CD14-positive monocyte (primary cell): ENCODE measurements at regions not wholly inside any gene's neighbourhood (a gene's known extent, or its start where the extent isn't known, plus 50 kb on each side); places are given as distances from the start of the nearest gene placed in this dataset.

Experiments
- DNase-seq, 3 donors: peaks; one replicate each; pipeline ENCODE4 v3.0.0-alpha.2; 2011 to 2022
- H2AFZ ChIP-seq: 2 replicates; pipeline ENCODE4 v1.6.0; 2012; ENCODE audit warnings: mild to moderate bottlenecking, low read depth, low read length, inconsistent platforms; ENCODE audit not compliant: insufficient read depth, poor library complexity, severe bottlenecking
- H3K27ac ChIP-seq, 2 donors: 1 replicate in 1 of 2; 2 replicates in 1 of 2; pipeline ENCODE4 v1.5.1; 2012 to 2013; ENCODE audit warnings: low read length in 2 of 2, control low read depth in 1 of 2, inconsistent platforms in 1 of 2, low read depth in 1 of 2, mild to moderate bottlenecking in 1 of 2
- H3K27me3 ChIP-seq, 2 donors: one replicate each; pipeline versions ENCODE4 v1.6.0 to v1.6.1; 2011 to 2013; ENCODE audit warnings: low read length in 2 of 2; ENCODE audit not compliant: control insufficient read depth in 2 of 2, insufficient read depth in 2 of 2
- H3K36me3 ChIP-seq, 2 donors: replicated peaks in 1 of 2; 1 replicate in 1 of 2; 2 replicates in 1 of 2; pipeline versions ENCODE4 v1.5.1 to v1.6.1; 2012 to 2013; ENCODE audit warnings: low read length in 2 of 2, control low read depth in 1 of 2, inconsistent platforms in 1 of 2, mild to moderate bottlenecking in 1 of 2; ENCODE audit not compliant: insufficient read depth in 2 of 2, control insufficient read depth in 1 of 2
- H3K4me1 ChIP-seq, 2 donors: 1 replicate in 1 of 2; 2 replicates in 1 of 2; pipeline versions ENCODE4 v1.5.1 to v1.6.1; 2012 to 2013; ENCODE audit warnings: low read length in 2 of 2, control low read depth in 1 of 2, inconsistent platforms in 1 of 2, mild to moderate bottlenecking in 1 of 2, moderate library complexity in 1 of 2; ENCODE audit not compliant: insufficient read depth in 2 of 2, control insufficient read depth in 1 of 2
- H3K4me2 ChIP-seq: replicated peaks from 2 replicates; pipeline ENCODE3; 2012; ENCODE audit warnings: low read length, moderate library complexity, mild to moderate bottlenecking; ENCODE audit not compliant: poor library complexity, severe bottlenecking; ENCODE audit errors: extremely low read depth
- H3K4me3 ChIP-seq, 3 experiments: fragments of 200-600 bp in 1 of 3; sonication (generic) in 1 of 3; replicated peaks in 1 of 3; 1 replicate in 2 of 3; 2 replicates in 1 of 3; pipeline ENCODE4 v1.5.1; 2011 to 2013; ENCODE audit warnings: low read length in 3 of 3, mild to moderate bottlenecking in 3 of 3, control low read depth in 2 of 3, low read depth in 2 of 3, inconsistent platforms in 1 of 3, moderate library complexity in 1 of 3
- H3K79me2 ChIP-seq: 2 replicates; pipeline ENCODE4 v1.6.0; 2012; ENCODE audit warnings: mild to moderate bottlenecking, control low read depth, inconsistent platforms, low read length, moderate library complexity; ENCODE audit not compliant: insufficient read depth
- H3K9ac ChIP-seq: 2 replicates; pipeline ENCODE4 v1.6.0; 2017; ENCODE audit warnings: low read length, mild to moderate bottlenecking; ENCODE audit not compliant: insufficient read depth, poor library complexity, severe bottlenecking
- H3K9me3 ChIP-seq, 2 donors: replicated peaks in 1 of 2; 1 replicate in 1 of 2; 2 replicates in 1 of 2; pipeline versions ENCODE4 v1.5.1 to v1.6.1; 2012 to 2013; ENCODE audit warnings: low read length in 2 of 2, control low read depth in 1 of 2; ENCODE audit not compliant: control insufficient read depth in 1 of 2, insufficient read depth in 1 of 2
- H4K20me1 ChIP-seq: 2 replicates; pipeline ENCODE4 v1.6.0; 2012; ENCODE audit warnings: mild to moderate bottlenecking, low read length, control low read depth, moderate library complexity; ENCODE audit not compliant: insufficient read depth
- H3K27ac Mint-ChIP-seq, 7 donors: one replicate each; pipeline ENCODE4 v1.8.0; 2020; ENCODE audit warnings: mild to moderate bottlenecking in 7 of 7, mixed read lengths in 7 of 7, moderate library complexity in 6 of 7, inconsistent platforms in 2 of 7
- H3K27me3 Mint-ChIP-seq, 3 donors: one replicate each; pipeline ENCODE4 v1.8.0; 2021 to 2022; ENCODE audit warnings: low read depth in 3 of 3, mild to moderate bottlenecking in 3 of 3, mixed read lengths in 3 of 3, moderate library complexity in 3 of 3, inconsistent platforms in 1 of 3
- H3K36me3 Mint-ChIP-seq, 2 donors: one replicate each; pipeline ENCODE4 v1.8.0; 2020; ENCODE audit warnings: mixed read lengths in 2 of 2, inconsistent platforms in 1 of 2, mild to moderate bottlenecking in 1 of 2
- H3K4me1 Mint-ChIP-seq: one replicate; pipeline ENCODE4 v1.8.0; 2020; ENCODE audit warnings: mild to moderate bottlenecking, mixed read lengths
- H3K4me3 Mint-ChIP-seq, 2 donors: one replicate each; pipeline ENCODE4 v1.8.0; 2020; ENCODE audit warnings: mild to moderate bottlenecking in 2 of 2, mixed read lengths in 2 of 2, moderate library complexity in 1 of 2
- H3K9me3 Mint-ChIP-seq, 7 donors: one replicate each; pipeline ENCODE4 v1.8.0; 2020 to 2022; ENCODE audit warnings: mixed read lengths in 7 of 7, mild to moderate bottlenecking in 6 of 7, moderate library complexity in 6 of 7, inconsistent platforms in 2 of 7
- CTCF ChIP-seq: fragments of 200-600 bp; IDR thresholded peaks from one replicate; pipeline ENCODE4 v1.8.0; 2022; ENCODE audit warnings: antibody characterized with exemption, mild to moderate bottlenecking
- WGBS: methylation state at CpG from one replicate; pipeline ENCODE4 v1.1.5; 2013; ENCODE audit warnings: missing lambda C conversion rate; ENCODE audit not compliant: insufficient coverage; 5-methylcytosine and 5-hydroxymethylcytosine counted together
- intact Hi-C, 2 donors: fragments of 100-400 bp; cut with micrococcal nuclease; formaldehyde crosslinking; loops; one replicate each; pipeline versions ENCODE4 v1.15.0 to v1.15.1; 2023

- TF ChIP-seq CTCF, result no peak
- Histone ChIP-seq H2AFZ (no peak overlapping the region), H3K9ac (no peak overlapping the region), H3K4me3 (no peak overlapping the region), H3K36me3 (no peaks in the 10 kb centered on the region), H3K4me2 (no peak overlapping the region), H3K4me1 (no peaks in the 10 kb centered on the region), H3K27me3 (no peaks in the 10 kb centered on the region), H3K27ac (no peak overlapping the region), H3K79me2 (no peaks in the 10 kb centered on the region), H3K9me3 (no peaks in the 10 kb centered on the region), H4K20me1 (no peaks in the 10 kb centered on the region)
- Mint-ChIP-seq H3K9me3 (peaks cover 0 to 3% (median 0%) of the 10 kb centered on the region in 7 donors), H3K27ac (no peak overlapping the region), H3K36me3 (no peaks in the 10 kb centered on the region), H3K27me3 (peaks cover 0 to 4% (median 4%) of the 10 kb centered on the region in 3 donors), H3K4me1 (no peaks in the 10 kb centered on the region), H3K4me3 (no peak overlapping the region)
- intact Hi-C loops, result no loop called here
- WGBS, result 75% methylated on average over 1 of the region's 2 CpGs
- DNase-seq, result no peak
Measured at GRCh38 chr12:28878629-28879028, 270.4 kb upstream of the FAR2 start.

- no peaks in the 10 kb centered on the region for H3K4me1 ChIP-seq
- DNase-seq, result no peak
- no peaks in the 10 kb centered on the region for H3K36me3 Mint-ChIP-seq
- H4K20me1 ChIP-seq, result no peaks in the 10 kb centered on the region
- peaks cover 0 to 2% (median 0%) of the 10 kb centered on the region in 7 donors for H3K9me3 Mint-ChIP-seq
- no peaks in the 10 kb centered on the region for H3K4me1 Mint-ChIP-seq
- WGBS, result 100% methylated on average over 1 of the region's 2 CpGs
- intact Hi-C loops, result no loop called here
- no peak overlapping the region for H3K27ac Mint-ChIP-seq
- H3K4me3 Mint-ChIP-seq, result no peak overlapping the region
- no peaks in the 10 kb centered on the region for H3K27me3 ChIP-seq
- TF ChIP-seq CTCF, result no peak
- no peaks in the 10 kb centered on the region for H3K79me2 ChIP-seq
- H3K4me2 ChIP-seq, result no peak overlapping the region
- H3K9ac ChIP-seq, result no peak overlapping the region
- no peaks in the 10 kb centered on the region for H3K9me3 ChIP-seq
- no peak overlapping the region for H2AFZ ChIP-seq
- H3K27me3 Mint-ChIP-seq, result peaks cover 0 to 4% (median 4%) of the 10 kb centered on the region in 3 donors
- H3K4me3 ChIP-seq, result no peak overlapping the region
- H3K27ac ChIP-seq, result no peak overlapping the region
- no peaks in the 10 kb centered on the region for H3K36me3 ChIP-seq
Measured at GRCh38 chr12:28879379-28879778, 269.7 kb upstream of the FAR2 start.
